ENCODE measurements at regions not wholly inside any gene's neighbourhood (a gene's known extent, or its start where the extent isn't known, plus 50 kb on each side); places are given as distances from the start of the nearest gene placed in this dataset.

DNA sequence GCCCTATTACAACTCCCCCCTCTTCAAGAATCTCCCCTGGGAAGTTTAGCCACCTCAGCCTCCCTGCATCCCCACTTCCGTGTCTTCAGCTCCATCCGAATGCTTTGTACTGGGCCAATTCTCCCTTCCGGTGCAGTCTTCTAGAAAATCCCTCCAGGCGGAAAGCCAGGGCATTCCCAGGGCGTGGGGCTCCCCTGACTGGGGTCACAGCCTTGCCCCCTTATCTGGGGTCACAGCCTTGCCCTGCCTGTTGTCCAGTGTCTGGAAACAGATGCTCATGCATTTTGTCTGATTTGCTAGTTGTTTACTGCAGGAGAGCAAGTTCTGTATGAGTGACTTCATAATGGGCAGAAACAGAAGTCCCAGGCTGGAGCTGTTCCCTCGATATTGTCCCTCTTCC, 112.5 kb upstream of the TCERG1L start:
- Mint-ChIP-seq H3K4me1 (ENCODE audit: low read depth) (no peaks in the 10 kb centered on the region), H3K36me3 (ENCODE audit: low read depth) (no peaks in the 10 kb centered on the region), H3K9me3 (peaks cover 2% of the 10 kb centered on the region), H3K27me3 (no peaks in the 10 kb centered on the region), H3K27ac (no peak overlapping the region), H3K4me3 (no peak overlapping the region)
- Histone ChIP-seq H3K9me3 (ENCODE audit: control insufficient read depth in 1 of 2, insufficient read depth in 1 of 2, low read length in 2 of 2) (peaks cover 0 to 20% of the 10 kb centered on the region in 2 experiments), H3K27me3 (ENCODE audit: control insufficient read depth in 1 of 2, insufficient read depth in 2 of 2, low read length in 2 of 2) (peaks cover 0 to 2% of the 10 kb centered on the region in 2 experiments), H3K4me1 (ENCODE audit: insufficient read depth, low read length) (no peaks in the 10 kb centered on the region), H3K27ac (ENCODE audit: low read depth in 1 of 2, low read length in 2 of 2) (no peak overlapping the region), H3K36me3 (ENCODE audit: insufficient read depth, low read length) (no peaks in the 10 kb centered on the region), H3K4me3 (ENCODE audit: low read length) (no peak overlapping the region)
- POLR2A ChIA-PET = no interaction called here
- no peak for ATAC-seq (ENCODE audit: poor library complexity)
- DNase-seq = no peak
- TF ChIP-seq CTCF (IDR thresholded peaks at IDR 0.05) = no peak
- CTCF ChIA-PET = no interaction called here
- intact Hi-C loops (cut with DNase I, micrococcal nuclease) = no loop called here

DNA sequence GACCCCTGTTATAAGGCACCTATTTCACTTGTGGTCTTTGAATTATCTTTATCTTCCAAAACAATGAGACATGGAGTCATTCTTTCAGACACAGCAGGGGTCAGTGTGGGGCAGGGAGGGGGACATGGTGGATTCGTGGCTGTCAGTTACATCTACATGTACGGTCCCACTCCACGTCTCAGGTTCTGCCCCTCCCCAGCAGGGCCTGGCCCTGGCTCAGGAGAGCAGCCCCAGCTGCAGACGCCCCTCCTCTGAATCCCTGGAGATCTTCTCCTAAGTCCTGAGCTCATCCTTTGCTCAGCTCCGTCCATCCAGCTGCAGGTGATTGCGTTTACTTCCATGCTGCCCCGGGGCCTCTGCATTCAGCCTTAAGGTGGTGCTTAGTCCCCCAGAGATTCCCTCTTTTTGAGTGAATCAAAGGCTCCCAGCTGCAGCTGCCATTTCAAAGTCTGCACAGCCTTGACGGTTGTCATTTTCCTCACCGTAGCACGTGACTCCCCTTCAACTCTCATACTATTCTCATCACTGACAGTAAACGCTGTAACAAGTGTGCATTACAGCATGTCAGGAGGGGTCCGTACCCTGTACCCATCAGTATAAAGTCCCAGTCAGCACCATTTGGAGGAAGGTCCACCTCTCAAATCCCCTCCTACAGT, 113.4 kb upstream of the TCERG1L start:
- H3K36me3 Mint-ChIP-seq (ENCODE audit: low read depth) = no peaks in the 10 kb centered on the region
- peaks cover 0 to 18% of the 10 kb centered on the region in 2 experiments for H3K9me3 ChIP-seq (ENCODE audit: control insufficient read depth in 1 of 2, insufficient read depth in 1 of 2, low read length in 2 of 2)
- H3K27me3 ChIP-seq (ENCODE audit: control insufficient read depth in 1 of 2, insufficient read depth in 2 of 2, low read length in 2 of 2) = peaks cover 2 to 3% of the 10 kb centered on the region in 2 experiments
- no peak overlapping the region for H3K27ac ChIP-seq (ENCODE audit: low read depth in 1 of 2, low read length in 2 of 2)
- DNase-seq = no peak
- no peak overlapping the region for H3K4me3 Mint-ChIP-seq
- H3K9me3 Mint-ChIP-seq = no peaks in the 10 kb centered on the region
- ChIA-PET CTCF (no interaction called here), POLR2A (no interaction called here)
- no peak for ATAC-seq (ENCODE audit: poor library complexity)
- H3K27ac Mint-ChIP-seq = no peak overlapping the region
- no peak overlapping the region for H3K4me3 ChIP-seq (ENCODE audit: low read length)
- intact Hi-C loops (cut with DNase I, micrococcal nuclease) = no loop called here
- H3K36me3 ChIP-seq (ENCODE audit: insufficient read depth, low read length) = no peaks in the 10 kb centered on the region
- no peak for TF ChIP-seq CTCF (IDR thresholded peaks at IDR 0.05)
- no peaks in the 10 kb centered on the region for H3K27me3 Mint-ChIP-seq
- H3K4me1 ChIP-seq (ENCODE audit: insufficient read depth, low read length) = no peaks in the 10 kb centered on the region
- no peaks in the 10 kb centered on the region for H3K4me1 Mint-ChIP-seq (ENCODE audit: low read depth)

DNA sequence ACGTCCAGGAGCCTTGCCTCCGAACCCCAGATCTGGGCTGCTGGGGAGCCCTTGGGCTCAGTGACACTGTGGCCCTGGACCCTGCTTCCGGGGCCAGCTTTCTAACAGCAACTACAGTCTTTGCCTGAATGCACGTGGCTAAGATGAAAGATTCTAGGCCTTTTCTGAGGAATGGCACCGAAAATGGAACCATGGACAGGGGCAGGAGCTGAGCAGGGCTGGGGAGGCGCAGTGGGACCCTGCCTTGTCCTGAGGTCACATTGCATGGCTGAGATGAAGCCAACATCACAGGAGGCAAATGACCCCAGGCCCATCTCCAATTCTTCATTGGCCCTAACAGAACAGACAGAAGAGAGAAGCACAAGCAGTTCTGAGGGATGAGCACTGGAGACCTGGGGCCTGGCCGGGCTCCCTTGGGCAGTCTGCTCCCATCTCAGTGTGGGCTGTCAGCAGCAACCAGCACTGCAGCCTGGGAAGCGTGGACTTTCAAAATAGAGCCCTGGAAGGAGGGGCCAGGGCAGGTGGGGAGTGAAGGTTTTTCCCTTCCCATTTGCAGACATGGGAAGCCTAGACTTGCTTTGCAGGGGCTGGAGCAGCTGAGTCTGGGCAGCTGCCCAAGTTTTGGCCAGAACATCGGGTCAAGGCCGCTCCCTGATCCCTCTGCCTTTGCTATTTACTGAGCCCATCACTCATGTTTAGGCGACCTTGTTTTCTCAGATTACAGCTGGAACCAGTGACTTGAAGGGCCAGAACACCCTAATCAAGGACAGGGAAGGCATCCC, 114.4 kb upstream of the TCERG1L start:
- no peaks in the 10 kb centered on the region for H3K36me3 ChIP-seq (ENCODE audit: insufficient read depth, low read length)
- H3K27ac ChIP-seq (ENCODE audit: low read depth in 1 of 2, low read length in 2 of 2) = no peak overlapping the region
- TF ChIP-seq CTCF (IDR thresholded peaks at IDR 0.05) = no peak
- H3K4me1 ChIP-seq (ENCODE audit: insufficient read depth, low read length) = no peaks in the 10 kb centered on the region
- peaks cover 0 to 13% of the 10 kb centered on the region in 2 experiments for H3K9me3 ChIP-seq (ENCODE audit: control insufficient read depth in 1 of 2, insufficient read depth in 1 of 2, low read length in 2 of 2)
- peaks cover 2 to 3% of the 10 kb centered on the region in 2 experiments for H3K27me3 ChIP-seq (ENCODE audit: control insufficient read depth in 1 of 2, insufficient read depth in 2 of 2, low read length in 2 of 2)
- POLR2A ChIA-PET = no interaction called here
- Mint-ChIP-seq H3K9me3 (no peaks in the 10 kb centered on the region), H3K4me1 (ENCODE audit: low read depth) (no peaks in the 10 kb centered on the region), H3K4me3 (no peak overlapping the region), H3K27me3 (peaks cover 4% of the 10 kb centered on the region), H3K27ac (no peak overlapping the region), H3K36me3 (ENCODE audit: low read depth) (no peaks in the 10 kb centered on the region)
- CTCF ChIA-PET = no interaction called here
- intact Hi-C loops (cut with DNase I, micrococcal nuclease) = no loop called here
- no peak for ATAC-seq (ENCODE audit: poor library complexity)
- DNase-seq = no peak
- no peak overlapping the region for H3K4me3 ChIP-seq (ENCODE audit: low read length)
